Naive thymus-derived CD4-positive, alpha-beta T cell (primary cell): ENCODE measurements at regions not wholly inside any gene's neighbourhood (a gene's known extent, or its start where the extent isn't known, plus 50 kb on each side); places are given as distances from the start of the nearest gene placed in this dataset.

Experiments used
- ATAC-seq: fragments of 150-1000 bp; cut with Tn5 transposase; 2 replicates; pipeline ENCODE4 v1.10.0; 2021; ENCODE audit warnings: mild to moderate bottlenecking, moderate library complexity
- CTCF ChIA-PET: fragments of 350-600 bp; sonication (Branson Sonifier 250); formaldehyde crosslinking; loops from one replicate; lab custom pipeline; 2021; ENCODE audit warnings: antibody characterized with exemption; lab: Charles Lee
- POLR2A ChIA-PET: fragments of 350-600 bp; sonication (Branson Sonifier 250); formaldehyde crosslinking; loops from one replicate; lab custom pipeline; 2021; ENCODE audit warnings: antibody characterized with exemption, inconsistent platforms; lab: Charles Lee
- DNase-seq, 9 donors: peaks; one replicate each; pipeline versions ENCODE4 v3.0.0 to v3.0.0-alpha.2; 2020 to 2022; ENCODE audit warnings: mixed read lengths in 1 of 9
- H3K27ac ChIP-seq: one replicate; pipeline ENCODE4 v1.7.0; 2013; ENCODE audit warnings: mild to moderate bottlenecking, low read depth, low read length, moderate library complexity
- H3K27me3 ChIP-seq, 2 donors: one replicate each; pipeline ENCODE4 v1.7.0; 2013; ENCODE audit warnings: low read length in 2 of 2, mild to moderate bottlenecking in 2 of 2, moderate library complexity in 2 of 2; ENCODE audit not compliant: control insufficient read depth in 2 of 2, insufficient read depth in 2 of 2
- H3K36me3 ChIP-seq, 3 experiments: 1 replicate in 2 of 3; 2 replicates in 1 of 3; pipeline ENCODE4 v1.7.0; 2013; ENCODE audit warnings: low read length in 3 of 3, mild to moderate bottlenecking in 3 of 3, moderate library complexity in 1 of 3; ENCODE audit not compliant: insufficient read depth in 3 of 3, control insufficient read depth in 2 of 3
- H3K4me1 ChIP-seq, 2 donors: one replicate each; pipeline ENCODE4 v1.7.0; 2013; ENCODE audit warnings: low read length in 2 of 2, mild to moderate bottlenecking in 2 of 2, moderate library complexity in 1 of 2; ENCODE audit not compliant: control insufficient read depth in 2 of 2, insufficient read depth in 2 of 2
- H3K4me3 ChIP-seq: 2 replicates; pipeline ENCODE4 v1.7.0; 2013; ENCODE audit warnings: mild to moderate bottlenecking, low read length
- H3K9me3 ChIP-seq, 3 experiments: 1 replicate in 2 of 3; 2 replicates in 1 of 3; pipeline ENCODE4 v1.7.0; 2013; ENCODE audit warnings: low read length in 3 of 3; ENCODE audit not compliant: control insufficient read depth in 2 of 3
- H3K27ac Mint-ChIP-seq, 9 donors: one replicate each; pipeline ENCODE4 v1.8.0; 2020 to 2022; ENCODE audit warnings: mixed read lengths in 9 of 9, mild to moderate bottlenecking in 8 of 9, moderate library complexity in 5 of 9, inconsistent platforms in 2 of 9
- H3K27me3 Mint-ChIP-seq, 5 donors: one replicate each; pipeline ENCODE4 v1.8.0; 2021 to 2022; ENCODE audit warnings: mixed read lengths in 5 of 5, mild to moderate bottlenecking in 1 of 5
- H3K36me3 Mint-ChIP-seq, 5 donors: one replicate each; pipeline ENCODE4 v1.8.0; 2020 to 2022; ENCODE audit warnings: mixed read lengths in 5 of 5, mild to moderate bottlenecking in 3 of 5, inconsistent platforms in 1 of 5
- H3K4me1 Mint-ChIP-seq, 7 donors: one replicate each; pipeline ENCODE4 v1.8.0; 2020 to 2022; ENCODE audit warnings: mixed read lengths in 7 of 7, mild to moderate bottlenecking in 3 of 7, inconsistent platforms in 1 of 7
- H3K4me3 Mint-ChIP-seq, 10 donors: one replicate each; pipeline ENCODE4 v1.8.0; 2020 to 2022; ENCODE audit warnings: mild to moderate bottlenecking in 10 of 10, mixed read lengths in 10 of 10, moderate library complexity in 6 of 10, inconsistent platforms in 2 of 10
- H3K9me3 Mint-ChIP-seq, 11 donors: one replicate each; pipeline ENCODE4 v1.8.0; 2020 to 2022; ENCODE audit warnings: mixed read lengths in 11 of 11, mild to moderate bottlenecking in 4 of 11, inconsistent platforms in 1 of 11, moderate library complexity in 1 of 11
- intact Hi-C, 2 donors: fragments of 100-400 bp; cut with micrococcal nuclease; formaldehyde crosslinking; loops; one replicate each; pipeline ENCODE4 v1.15.1; 2023

GRCh38 chr7:131007439-131008330 lies 273.7 kb upstream of the KLF14 start:
- POLR2A ChIA-PET = no interaction called here
- Mint-ChIP-seq H3K36me3 (peaks cover 6 to 33% (median 17%) of the 10 kb centered on the region in 5 donors), H3K4me3 (peak overlapping the region in 9 of 10 donors; percentile 52 to 87 (median 69)), H3K27ac (peak overlapping the region; percentile 83 to 97 (median 88)), H3K27me3 (no peaks in the 10 kb centered on the region), H3K4me1 (peaks cover 68 to 94% (median 87%) of the 10 kb centered on the region in 7 donors), H3K9me3 (peaks cover 0 to 8% (median 0%) of the 10 kb centered on the region in 11 donors)
- Histone ChIP-seq H3K9me3 (no peaks in the 10 kb centered on the region), H3K27ac (peak overlapping the region; percentile 67), H3K36me3 (no peaks in the 10 kb centered on the region), H3K4me1 (peaks cover 60 to 64% of the 10 kb centered on the region in 2 donors), H3K4me3 (no peak overlapping the region), H3K27me3 (no peaks in the 10 kb centered on the region)
- intact Hi-C loops = loop anchor here (1.0 to 5.0 kb wide), 9 partner anchors 17 to 130 kb away; no protein-coding TSS in a partner anchor
- ATAC-seq (peak; percentile 72), DNase-seq (peak in 7 of 9 donors; percentile 51 to 69 (median 63))
- CTCF ChIA-PET = interaction anchor here (0.5 to 2.1 kb wide), 10 partner anchors 9 to 310 kb away, joined by 3 to 20 read pairs (median 4); no protein-coding TSS in a partner anchor

GRCh38 chr7:131008840-131009711 lies 275.1 kb upstream of the KLF14 start:
- H3K27ac ChIP-seq = peak overlapping the region; percentile 67
- POLR2A ChIA-PET = interaction anchor here (0.9 to 1.0 kb wide), 2 partner anchors 12 to 27 kb away, joined by 3 read pairs; no protein-coding TSS in a partner anchor
- no peaks in the 10 kb centered on the region for H3K36me3 ChIP-seq
- peaks cover 69 to 76% of the 10 kb centered on the region in 2 donors for H3K4me1 ChIP-seq
- H3K36me3 Mint-ChIP-seq = peaks cover 6 to 24% (median 10%) of the 10 kb centered on the region in 5 donors
- peak overlapping the region; percentile 80 to 97 (median 87) for H3K27ac Mint-ChIP-seq
- peak overlapping the region in 5 of 10 donors; percentile 1 to 82 (median 47) for H3K4me3 Mint-ChIP-seq
- H3K9me3 Mint-ChIP-seq = peaks cover 0 to 8% (median 0%) of the 10 kb centered on the region in 11 donors
- CTCF ChIA-PET = interaction anchor here (0.7 to 2.1 kb wide), 6 partner anchors 26 to 127 kb away, joined by 3 to 20 read pairs (median 5); no protein-coding TSS in a partner anchor
- no peak overlapping the region for H3K4me3 ChIP-seq
- H3K27me3 Mint-ChIP-seq = no peaks in the 10 kb centered on the region
- H3K4me1 Mint-ChIP-seq = peaks cover 74 to 97% (median 92%) of the 10 kb centered on the region in 7 donors
- intact Hi-C loops = loop anchor here (5.0 kb wide), 2 partner anchors 98 to 132 kb away; no protein-coding TSS in a partner anchor
- no peaks in the 10 kb centered on the region for H3K27me3 ChIP-seq
- no peaks in the 10 kb centered on the region for H3K9me3 ChIP-seq
- ATAC-seq = no peak
- no peak for DNase-seq

- CTCF ChIA-PET = interaction anchor here (1.3 to 1.9 kb wide), 2 partner anchors 28 to 114 kb away, joined by 7 read pairs; no protein-coding TSS in a partner anchor
- Histone ChIP-seq H3K27ac (peak overlapping the region; percentile 67), H3K36me3 (no peaks in the 10 kb centered on the region), H3K4me3 (no peak overlapping the region), H3K4me1 (peaks cover 75 to 85% of the 10 kb centered on the region in 2 donors), H3K9me3 (no peaks in the 10 kb centered on the region), H3K27me3 (no peaks in the 10 kb centered on the region)
- DNase-seq (no peak), ATAC-seq (no peak)
- Mint-ChIP-seq H3K9me3 (peaks cover 0 to 2% (median 0%) of the 10 kb centered on the region in 11 donors), H3K4me3 (peak overlapping the region in 9 of 10 donors; percentile 52 to 82 (median 72)), H3K27me3 (no peaks in the 10 kb centered on the region), H3K4me1 (peaks cover 70 to 95% (median 93%) of the 10 kb centered on the region in 7 donors), H3K36me3 (peaks cover 5 to 17% (median 8%) of the 10 kb centered on the region in 5 donors), H3K27ac (peak overlapping the region; percentile 16 to 97 (median 87))
- intact Hi-C loops = loop anchor here in 1 of 2 donors (1.0 kb wide), 1 partner anchor 30 kb away; no protein-coding TSS in a partner anchor
- POLR2A ChIA-PET = interaction anchor here (0.9 kb wide), 1 partner anchor 11 kb away, joined by 3 read pairs; no protein-coding TSS in a partner anchor
Observed at GRCh38 chr7:131010029-131010716, 276.2 kb upstream of the KLF14 start.

GRCh38 chr7:131010717-131011431 lies 276.9 kb upstream of the KLF14 start:
- Mint-ChIP-seq H3K27me3 (no peaks in the 10 kb centered on the region), H3K9me3 (peaks cover 0 to under 1% (median 0%) of the 10 kb centered on the region in 11 donors), H3K4me1 (peaks cover 66 to 97% (median 93%) of the 10 kb centered on the region in 7 donors), H3K27ac (peak overlapping the region; percentile 65 to 97 (median 87)), H3K36me3 (peaks cover 0 to 12% (median 4%) of the 10 kb centered on the region in 5 donors), H3K4me3 (peak overlapping the region in 9 of 10 donors; percentile 54 to 82 (median 72))
- CTCF ChIA-PET = interaction anchor here (1.0 to 1.9 kb wide), 3 partner anchors 29 to 114 kb away, joined by 3 to 7 read pairs (median 7); no protein-coding TSS in a partner anchor
- no peaks in the 10 kb centered on the region for H3K27me3 ChIP-seq
- H3K9me3 ChIP-seq = no peaks in the 10 kb centered on the region
- ATAC-seq = peak; percentile 63
- intact Hi-C loops = loop anchor here in 1 of 2 donors (1.0 kb wide), 3 partner anchors 20 to 50 kb away; no protein-coding TSS in a partner anchor
- peak in 1 of 9 donors; percentile 23 for DNase-seq
- POLR2A ChIA-PET = no interaction called here
- no peaks in the 10 kb centered on the region for H3K36me3 ChIP-seq
- H3K4me1 ChIP-seq = peaks cover 78 to 89% of the 10 kb centered on the region in 2 donors
- H3K4me3 ChIP-seq = peak overlapping the region; percentile 7
- peak overlapping the region; percentile 46 for H3K27ac ChIP-seq

- peaks cover 83 to 90% of the 10 kb centered on the region in 2 donors for H3K4me1 ChIP-seq
- no peaks in the 10 kb centered on the region for H3K9me3 ChIP-seq
- POLR2A ChIA-PET = no interaction called here
- Mint-ChIP-seq H3K36me3 (peaks cover 0 to 12% (median 4%) of the 10 kb centered on the region in 5 donors), H3K4me1 (peaks cover 61 to 98% (median 95%) of the 10 kb centered on the region in 7 donors), H3K9me3 (no peaks in the 10 kb centered on the region), H3K27me3 (no peaks in the 10 kb centered on the region), H3K4me3 (peak overlapping the region in 9 of 10 donors; percentile 47 to 82 (median 72)), H3K27ac (peak overlapping the region; percentile 65 to 97 (median 87))
- peak overlapping the region; percentile 7 for H3K4me3 ChIP-seq
- CTCF ChIA-PET = interaction anchor here (0.7 to 1.0 kb wide), 2 partner anchors 115 to 176 kb away, joined by 3 to 4 read pairs; no protein-coding TSS in a partner anchor
- DNase-seq (no peak), ATAC-seq (no peak)
- H3K36me3 ChIP-seq = no peaks in the 10 kb centered on the region
- no peaks in the 10 kb centered on the region for H3K27me3 ChIP-seq
- peak overlapping the region; percentile 46 for H3K27ac ChIP-seq
- intact Hi-C loops = loop anchor here in 1 of 2 donors (1.0 kb wide), 2 partner anchors 20 to 50 kb away; no protein-coding TSS in a partner anchor
Observed at GRCh38 chr7:131011432-131011742, 277.4 kb upstream of the KLF14 start.
